OCI-LY1 (cell line): ENCODE measurements at regions not wholly inside any gene's neighbourhood (a gene's known extent, or its start where the extent isn't known, plus 50 kb on each side); places are given as distances from the start of the nearest gene placed in this dataset.

Source experiments
- CTCF ChIP-seq: fragments of 200-600 bp; sonication (generic), shearing (Covaris generic); IDR thresholded peaks from 2 replicates; pipeline ENCODE4 v1.5.1; 2017; ENCODE audit warnings: mild to moderate bottlenecking, antibody characterized with exemption, low read length, moderate library complexity, mixed read lengths
- EZH2 ChIP-seq: fragments of 200-600 bp; sonication (generic), shearing (Covaris generic); IDR thresholded peaks from 2 replicates; pipeline ENCODE4 v1.8.0; 2017; ENCODE audit warnings: borderline replicate concordance, mixed run types, mild to moderate bottlenecking, antibody characterized with exemption, low read length, moderate library complexity, mixed read lengths

- TF ChIP-seq CTCF (no peak), EZH2 (no peak)
Measured at GRCh38 chr14:41446008-41446407, 160.7 kb upstream of the LRFN5 start.
